GM12878 (cell line): ENCODE measurements at regions not wholly inside any gene's neighbourhood (a gene's known extent, or its start where the extent isn't known, plus 50 kb on each side); places are given as distances from the start of the nearest gene placed in this dataset.

ENCODE experiments used
- ATAC-seq: fragments of 200-7000 bp; cut with Tn5 transposase; 3 replicates; pipeline ENCODE4 v1.9.1; 2020; ENCODE audit warnings: mild to moderate bottlenecking, moderate library complexity
- BruUV-seq: library from RNA; stranded (reverse); fragments of 400-500 nt; replicated peaks from 2 replicates; lab custom pipeline; 2021; lab: Mats Ljungman, UMichigan
- CTCF ChIA-PET: fragments of 300-600 bp; sonication (Branson Sonifier 250); formaldehyde crosslinking; extraction: SDS; loops from one replicate; lab custom pipeline; 2021; ENCODE audit warnings: inconsistent platforms; lab: Yijun Ruan, JAX
- POLR2A ChIA-PET: fragments of 350-600 bp; formaldehyde crosslinking; extraction: SDS; loops from one replicate; lab custom pipeline; 2021; ENCODE audit warnings: inconsistent platforms; lab: Charles Lee
- RAD21 ChIA-PET: fragments of 300-600 bp; sonication (Branson Sonifier 250); formaldehyde crosslinking; loops from one replicate; lab custom pipeline; 2023; ENCODE audit warnings: antibody characterized with exemption; ENCODE audit not compliant: unreplicated experiment; lab: Charles Lee
- SMC1A ChIA-PET: fragments of 300-600 bp; sonication (Branson Sonifier 250); formaldehyde crosslinking; loops from one replicate; lab custom pipeline; 2023; ENCODE audit not compliant: unreplicated experiment, uncharacterized antibody; lab: Charles Lee
- DNase-seq: peaks from one replicate; pipeline ENCODE4 v3.0.0-alpha.2; 2011; ENCODE audit warnings: low read depth, low spot score
- FAIRE-seq: peaks from 3 replicates; lab custom pipeline; 2011; peaks lifted over from hg19 to GRCh38; lab: Jason Lieb, UNC
- H2AFZ ChIP-seq: 2 replicates; pipeline ENCODE4 v1.6.0; 2011; ENCODE audit warnings: low read depth, low read length, control low read depth; ENCODE audit not compliant: control insufficient read depth
- H3K27ac ChIP-seq: 2 replicates; pipeline ENCODE4 v1.5.1; 2011; ENCODE audit warnings: control low read depth; ENCODE audit not compliant: control insufficient read depth, insufficient read depth
- H3K27me3 ChIP-seq, 2 experiments: replicated peaks in 1 of 2; 2 replicates each; pipeline versions ENCODE4 v1.6.0 to v1.6.1; 2011; ENCODE audit warnings: low read length in 1 of 2; ENCODE audit not compliant: control insufficient read depth in 2 of 2, insufficient read depth in 2 of 2
- H3K36me3 ChIP-seq, 2 experiments: 2 replicates each; pipeline ENCODE4 v1.5.1; 2011; ENCODE audit warnings: low read length in 1 of 2; ENCODE audit not compliant: control insufficient read depth in 2 of 2, insufficient read depth in 2 of 2
- H3K4me1 ChIP-seq: 2 replicates; pipeline ENCODE4 v1.6.1; 2011; ENCODE audit warnings: mild to moderate bottlenecking, low read length, moderate library complexity, mixed read lengths; ENCODE audit not compliant: control insufficient read depth, insufficient read depth
- H3K4me2 ChIP-seq: 2 replicates; pipeline ENCODE4 v1.6.0; 2011; ENCODE audit warnings: control low read depth; ENCODE audit not compliant: control insufficient read depth, insufficient read depth
- H3K4me3 ChIP-seq: fragments of 200-600 bp; sonication (generic); 2 replicates; pipeline ENCODE4 v1.5.1; 2016
- H3K79me2 ChIP-seq: 2 replicates; pipeline ENCODE4 v1.6.0; 2011; ENCODE audit warnings: low read length; ENCODE audit not compliant: control insufficient read depth, insufficient read depth
- H3K9ac ChIP-seq: 2 replicates; pipeline ENCODE4 v1.8.0; 2011; ENCODE audit warnings: low read length, control low read depth, mixed read lengths; ENCODE audit not compliant: control insufficient read depth, insufficient read depth
- H3K9me3 ChIP-seq: replicated peaks from 3 replicates; pipeline ENCODE4 v1.5.1; 2011; ENCODE audit warnings: mild to moderate bottlenecking, low read length; ENCODE audit not compliant: control insufficient read depth, insufficient read depth
- H4K20me1 ChIP-seq: 2 replicates; pipeline ENCODE4 v1.6.0; 2011; ENCODE audit not compliant: control insufficient read depth, insufficient read depth
- ATF7 ChIP-seq: fragments of 450-650 bp; IDR thresholded peaks from 2 replicates; pipeline ENCODE4 v1.6.1; 2016; ENCODE audit warnings: low read depth, mild to moderate bottlenecking
- EED ChIP-seq: sonication (generic); IDR thresholded peaks from 2 replicates; pipeline ENCODE4 v1.6.1; 2016; ENCODE audit warnings: antibody characterized with exemption, low read depth
- HCFC1 ChIP-seq: fragments of 150-350 bp; IDR thresholded peaks from 2 replicates; pipeline ENCODE4 v1.6.1; 2014; ENCODE audit warnings: low read length
- MYC ChIP-seq: IDR thresholded peaks from 2 replicates; pipeline ENCODE4 v1.6.1; 2011; ENCODE audit warnings: mild to moderate bottlenecking, low read length, moderate library complexity, inconsistent platforms; ENCODE audit not compliant: insufficient read depth, insufficient replicate concordance, insufficient read length, severe bottlenecking
- SMARCA5 ChIP-seq: fragments of 450-650 bp; IDR thresholded peaks from 2 replicates; pipeline ENCODE4 v1.6.1; 2017; ENCODE audit warnings: mild to moderate bottlenecking
- WGBS: methylation state at CpG from one replicate; pipeline ENCODE4 v1.1.6; 2016; ENCODE audit warnings: low lambda C conversion rate; ENCODE audit not compliant: insufficient replicate concordance, insufficient coverage; ENCODE audit errors: missing lambda C conversion rate; 5-methylcytosine and 5-hydroxymethylcytosine counted together
- in situ Hi-C: fragments of 300-500 bp; cut with MboI; formaldehyde crosslinking; loops from 9 replicates; pipeline ENCODE4 v1.14.3; 2018; ENCODE audit warnings: mixed read lengths
- intact Hi-C: fragments of 100-400 bp; cut with micrococcal nuclease; formaldehyde crosslinking; loops from one replicate; pipeline ENCODE4 v1.14.2; 2022; ENCODE audit not compliant: unreplicated experiment
- TF ChIP-seq, protein P1 (sequence below): IDR thresholded peaks from 2 replicates; pipeline ENCODE4 v1.6.1; 2011; ENCODE audit warnings: borderline replicate concordance, low read depth, mild to moderate bottlenecking, moderate library complexity, low read length; ENCODE audit not compliant: insufficient read depth, poor library complexity, severe bottlenecking
- TF ChIP-seq, protein P2 (sequence below): fragments of 450-650 bp; IDR thresholded peaks from 2 replicates; pipeline ENCODE4 v1.6.1; 2017; ENCODE audit warnings: antibody characterized with exemption, mild to moderate bottlenecking, moderate library complexity

DNA sequence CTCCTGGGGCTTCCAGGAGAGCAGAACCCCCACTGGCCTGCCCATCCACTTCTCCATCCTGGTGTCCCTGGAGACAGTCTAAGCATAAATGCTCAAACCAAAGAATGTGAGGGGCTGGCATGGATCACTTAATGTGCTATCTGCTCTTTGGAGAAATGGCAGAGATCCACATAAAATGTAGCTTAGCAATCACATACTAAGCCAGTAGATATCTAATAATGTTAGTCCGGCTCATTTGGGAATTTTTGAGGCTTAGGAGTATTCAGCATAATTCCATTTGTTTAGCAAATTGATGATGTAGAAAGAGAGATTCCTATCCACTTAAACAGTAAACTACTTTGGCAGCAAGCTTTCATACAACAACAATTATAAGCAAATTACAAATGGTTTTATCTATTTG lies 90.7 kb downstream of the TENT5C start:
- no peak for ATAC-seq
- no peak for FAIRE-seq
- no peaks in the 10 kb centered on the region for H3K4me1 ChIP-seq
- WGBS = 0% methylated on average over 1 of the region's 1 CpG
- no peaks in the 10 kb centered on the region for H3K9me3 ChIP-seq
- SMC1A ChIA-PET = interaction anchor here (1.1 kb wide), 1 partner anchor 14 kb away, joined by 3 read pairs; no protein-coding TSS in a partner anchor
- peaks cover 0 to 9% of the 10 kb centered on the region in 2 experiments; a peak in 2 of 4 replicates for H3K27me3 ChIP-seq
- no peak overlapping the region for H3K27ac ChIP-seq
- no peak overlapping the region for H3K4me2 ChIP-seq
- RAD21 ChIA-PET = no interaction called here
- DNase-seq = no peak
- no peaks in the 10 kb centered on the region for H4K20me1 ChIP-seq
- no peaks in the 10 kb centered on the region for H3K79me2 ChIP-seq
- H3K36me3 ChIP-seq = no peaks in the 10 kb centered on the region
- in situ Hi-C loops = no loop called here
- BruUV-seq = no TSS peak
- TF ChIP-seq HCFC1 (no peak), ATF7 (no peak), SMARCA5 (no peak), EED (no peak), MYC (no peak)
- TF ChIP-seq, protein P1, sequence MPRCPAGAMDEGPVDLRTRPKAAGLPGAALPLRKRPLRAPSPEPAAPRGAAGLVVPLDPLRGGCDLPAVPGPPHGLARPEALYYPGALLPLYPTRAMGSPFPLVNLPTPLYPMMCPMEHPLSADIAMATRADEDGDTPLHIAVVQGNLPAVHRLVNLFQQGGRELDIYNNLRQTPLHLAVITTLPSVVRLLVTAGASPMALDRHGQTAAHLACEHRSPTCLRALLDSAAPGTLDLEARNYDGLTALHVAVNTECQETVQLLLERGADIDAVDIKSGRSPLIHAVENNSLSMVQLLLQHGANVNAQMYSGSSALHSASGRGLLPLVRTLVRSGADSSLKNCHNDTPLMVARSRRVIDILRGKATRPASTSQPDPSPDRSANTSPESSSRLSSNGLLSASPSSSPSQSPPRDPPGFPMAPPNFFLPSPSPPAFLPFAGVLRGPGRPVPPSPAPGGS = no peak
- TF ChIP-seq, protein P2, sequence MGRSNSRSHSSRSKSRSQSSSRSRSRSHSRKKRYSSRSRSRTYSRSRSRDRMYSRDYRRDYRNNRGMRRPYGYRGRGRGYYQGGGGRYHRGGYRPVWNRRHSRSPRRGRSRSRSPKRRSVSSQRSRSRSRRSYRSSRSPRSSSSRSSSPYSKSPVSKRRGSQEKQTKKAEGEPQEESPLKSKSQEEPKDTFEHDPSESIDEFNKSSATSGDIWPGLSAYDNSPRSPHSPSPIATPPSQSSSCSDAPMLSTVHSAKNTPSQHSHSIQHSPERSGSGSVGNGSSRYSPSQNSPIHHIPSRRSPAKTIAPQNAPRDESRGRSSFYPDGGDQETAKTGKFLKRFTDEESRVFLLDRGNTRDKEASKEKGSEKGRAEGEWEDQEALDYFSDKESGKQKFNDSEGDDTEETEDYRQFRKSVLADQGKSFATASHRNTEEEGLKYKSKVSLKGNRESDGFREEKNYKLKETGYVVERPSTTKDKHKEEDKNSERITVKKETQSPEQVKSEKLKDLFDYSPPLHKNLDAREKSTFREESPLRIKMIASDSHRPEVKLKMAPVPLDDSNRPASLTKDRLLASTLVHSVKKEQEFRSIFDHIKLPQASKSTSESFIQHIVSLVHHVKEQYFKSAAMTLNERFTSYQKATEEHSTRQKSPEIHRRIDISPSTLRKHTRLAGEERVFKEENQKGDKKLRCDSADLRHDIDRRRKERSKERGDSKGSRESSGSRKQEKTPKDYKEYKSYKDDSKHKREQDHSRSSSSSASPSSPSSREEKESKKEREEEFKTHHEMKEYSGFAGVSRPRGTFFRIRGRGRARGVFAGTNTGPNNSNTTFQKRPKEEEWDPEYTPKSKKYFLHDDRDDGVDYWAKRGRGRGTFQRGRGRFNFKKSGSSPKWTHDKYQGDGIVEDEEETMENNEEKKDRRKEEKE = no peak
- TF ChIP-seq, all 136 proteins: peak for 0
- H3K4me3 ChIP-seq = no peak overlapping the region
- H2AFZ ChIP-seq = no peak overlapping the region
- POLR2A ChIA-PET = no interaction called here
- intact Hi-C loops = no loop called here
- CTCF ChIA-PET = interaction anchor here (1.1 kb wide), 1 partner anchor 162 kb away, joined by 3 read pairs; no protein-coding TSS in a partner anchor
- no peak overlapping the region for H3K9ac ChIP-seq
